ENCODE measurements at regions not wholly inside any gene's neighbourhood (a gene's known extent, or its start where the extent isn't known, plus 50 kb on each side); places are given as distances from the start of the nearest gene placed in this dataset.
A peak's percentile ranks its signal among the peaks of the same experiment; 100 is the strongest.

DNA sequence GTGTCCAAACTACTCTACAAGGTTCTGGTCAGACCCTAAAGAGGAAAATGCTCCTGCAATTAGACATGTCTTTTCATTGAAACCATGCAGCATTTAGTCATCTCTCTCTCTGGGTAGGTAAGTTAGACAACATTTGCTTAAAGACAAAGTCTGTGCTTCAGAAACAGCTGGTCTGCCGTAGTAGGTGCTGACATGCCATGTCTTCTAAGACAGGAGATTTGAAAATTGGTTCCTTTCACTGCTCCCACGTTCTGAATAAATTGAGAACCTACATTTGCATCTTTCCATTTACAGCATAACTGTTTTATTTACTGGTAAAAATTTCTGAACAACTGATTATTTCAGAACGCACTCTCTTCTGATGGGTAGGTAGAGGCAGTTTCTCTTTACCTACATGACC is 494.0 kb downstream of the EFNB2 start:
- no peaks in the 10 kb centered on the region for H3K36me3 ChIP-seq (ENCODE audit: low read depth, missing control alignments)
- TF ChIP-seq, protein P1, sequence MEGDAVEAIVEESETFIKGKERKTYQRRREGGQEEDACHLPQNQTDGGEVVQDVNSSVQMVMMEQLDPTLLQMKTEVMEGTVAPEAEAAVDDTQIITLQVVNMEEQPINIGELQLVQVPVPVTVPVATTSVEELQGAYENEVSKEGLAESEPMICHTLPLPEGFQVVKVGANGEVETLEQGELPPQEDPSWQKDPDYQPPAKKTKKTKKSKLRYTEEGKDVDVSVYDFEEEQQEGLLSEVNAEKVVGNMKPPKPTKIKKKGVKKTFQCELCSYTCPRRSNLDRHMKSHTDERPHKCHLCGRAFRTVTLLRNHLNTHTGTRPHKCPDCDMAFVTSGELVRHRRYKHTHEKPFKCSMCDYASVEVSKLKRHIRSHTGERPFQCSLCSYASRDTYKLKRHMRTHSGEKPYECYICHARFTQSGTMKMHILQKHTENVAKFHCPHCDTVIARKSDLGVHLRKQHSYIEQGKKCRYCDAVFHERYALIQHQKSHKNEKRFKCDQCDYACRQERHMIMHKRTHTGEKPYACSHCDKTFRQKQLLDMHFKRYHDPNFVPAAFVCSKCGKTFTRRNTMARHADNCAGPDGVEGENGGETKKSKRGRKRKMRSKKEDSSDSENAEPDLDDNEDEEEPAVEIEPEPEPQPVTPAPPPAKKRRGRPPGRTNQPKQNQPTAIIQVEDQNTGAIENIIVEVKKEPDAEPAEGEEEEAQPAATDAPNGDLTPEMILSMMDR (IDR thresholded peaks at IDR 0.05) = no peak
- TF ChIP-seq POLR2A (IDR thresholded peaks at IDR 0.05) = no peak
- no peak overlapping the region for H3K27ac ChIP-seq
- intact Hi-C loops (cut with DNase I; ENCODE audit: low total_unique reads) = no loop called here
- no peak for DNase-seq
- H3K4me3 ChIP-seq = no peak overlapping the region
- H3K9me3 ChIP-seq = no peaks in the 10 kb centered on the region
- H3K4me1 ChIP-seq = no peaks in the 10 kb centered on the region
- no peaks in the 10 kb centered on the region for H3K27me3 ChIP-seq
- WGBS, 2 donors = 86 to 91% methylated on average over 3 of the region's 3 CpGs

DNA sequence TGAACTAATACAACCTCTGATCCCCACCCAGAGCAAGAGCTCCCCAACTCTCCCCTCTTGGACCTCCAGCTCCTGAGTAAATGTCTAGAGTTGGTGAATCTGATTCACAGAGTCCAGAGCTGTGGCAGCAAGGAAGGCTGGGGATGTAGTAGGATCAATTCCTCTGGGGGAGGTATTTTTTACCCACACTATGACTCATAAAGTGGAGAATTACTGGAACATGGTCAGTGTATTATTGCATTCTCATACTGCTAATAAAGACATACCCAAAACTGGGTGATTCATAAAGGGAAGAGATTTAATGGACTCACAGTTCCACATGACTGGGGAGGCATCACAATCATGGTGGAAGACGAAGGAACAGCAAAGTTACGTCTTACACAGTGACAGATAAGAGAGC is 496.7 kb downstream of the EFNB2 start:
- Histone ChIP-seq H3K4me1 (no peaks in the 10 kb centered on the region), H3K36me3 (ENCODE audit: low read depth, missing control alignments) (no peaks in the 10 kb centered on the region), H3K27ac (no peak overlapping the region), H3K27me3 (no peaks in the 10 kb centered on the region), H3K9me3 (no peaks in the 10 kb centered on the region), H3K4me3 (no peak overlapping the region)
- no peak for DNase-seq
- 63 to 86% methylated on average over 2 of the region's 2 CpGs for WGBS, 2 donors
- intact Hi-C loops (cut with DNase I; ENCODE audit: low total_unique reads) = no loop called here
- TF ChIP-seq, protein P1 (IDR thresholded peaks at IDR 0.05) = no peak
- TF ChIP-seq POLR2A (IDR thresholded peaks at IDR 0.05) = no peak

DNA sequence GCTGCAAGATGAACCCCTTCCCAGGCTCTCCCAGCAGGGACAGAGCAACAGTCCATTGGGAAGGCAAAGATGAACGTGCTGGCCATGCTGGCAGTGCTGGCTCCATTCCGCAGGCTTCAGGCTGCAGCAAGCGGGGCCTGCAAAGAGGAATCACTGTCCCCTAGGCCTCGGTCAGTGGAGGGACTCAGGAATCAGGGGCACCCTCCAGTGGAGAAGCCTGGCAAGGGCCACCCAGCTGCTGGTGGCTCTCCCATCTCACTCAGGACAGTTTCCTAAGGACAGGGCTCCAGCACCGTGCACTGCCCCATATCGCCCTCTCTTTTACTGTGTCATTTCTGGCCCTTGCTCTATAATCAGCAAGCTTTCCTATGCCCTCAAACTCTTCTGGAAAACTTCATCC is 498.6 kb downstream of the EFNB2 start:
- TF ChIP-seq POLR2A (IDR thresholded peaks at IDR 0.05) = no peak
- TF ChIP-seq, protein P1 (IDR thresholded peaks at IDR 0.05) = no peak
- no peaks in the 10 kb centered on the region for H3K36me3 ChIP-seq (ENCODE audit: low read depth, missing control alignments)
- intact Hi-C loops (cut with DNase I; ENCODE audit: low total_unique reads) = no loop called here
- H3K4me3 ChIP-seq = no peak overlapping the region
- H3K4me1 ChIP-seq = no peaks in the 10 kb centered on the region
- 70 to 93% methylated on average over 3 to 6 of the region's 6 CpGs for WGBS, 2 donors
- no peaks in the 10 kb centered on the region for H3K27me3 ChIP-seq
- no peak overlapping the region for H3K27ac ChIP-seq
- H3K9me3 ChIP-seq = no peaks in the 10 kb centered on the region
- DNase-seq = peak; percentile 45

DNA sequence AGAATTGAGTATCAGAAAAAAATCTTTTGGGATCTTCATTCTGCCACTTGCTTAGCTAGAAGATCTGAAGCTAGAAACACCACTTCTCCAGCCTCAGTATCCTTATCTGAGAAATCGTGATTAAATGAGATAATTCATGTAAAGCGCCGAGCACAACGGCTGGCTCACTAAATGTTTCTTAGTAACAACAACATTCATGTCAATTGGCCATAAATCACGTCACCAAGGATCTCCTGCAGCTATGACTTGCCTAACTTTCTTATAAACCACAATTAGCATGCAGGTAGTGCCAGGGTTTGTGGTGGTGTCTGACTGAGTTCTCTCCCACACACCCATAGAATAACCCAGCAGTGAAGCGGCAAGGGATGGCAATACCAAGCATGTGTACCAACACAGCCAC is 501.3 kb downstream of the EFNB2 start:
- WGBS, 2 donors = 53 to 61% methylated on average over 6 of the region's 6 CpGs
- intact Hi-C loops (cut with DNase I; ENCODE audit: low total_unique reads) = no loop called here
- no peak for DNase-seq
- no peaks in the 10 kb centered on the region for H3K36me3 ChIP-seq (ENCODE audit: low read depth, missing control alignments)
- H3K4me1 ChIP-seq = no peaks in the 10 kb centered on the region
- H3K9me3 ChIP-seq = no peaks in the 10 kb centered on the region
- no peak overlapping the region for H3K27ac ChIP-seq
- TF ChIP-seq, protein P1 (IDR thresholded peaks at IDR 0.05) = no peak
- no peak for TF ChIP-seq POLR2A (IDR thresholded peaks at IDR 0.05)
- no peak overlapping the region for H3K4me3 ChIP-seq
- H3K27me3 ChIP-seq = no peaks in the 10 kb centered on the region

DNA sequence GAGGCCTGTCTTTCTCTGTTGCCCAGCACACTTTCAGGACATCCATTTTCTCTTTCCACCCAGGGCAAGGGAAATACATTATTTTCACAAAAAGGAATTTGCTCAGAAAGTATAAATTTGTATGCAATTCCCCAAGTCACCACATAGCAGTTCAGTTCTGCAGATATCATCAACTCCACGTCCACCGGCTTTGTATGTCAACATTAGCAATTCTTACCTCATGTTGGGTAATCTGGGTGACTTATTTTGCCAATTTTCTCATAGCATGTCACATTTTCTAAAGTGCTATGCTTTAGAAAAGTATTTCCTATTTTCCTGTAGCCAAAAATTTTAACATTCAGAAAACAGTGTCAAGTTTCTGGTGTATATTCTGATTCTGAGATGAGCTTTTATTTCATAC is 501.8 kb downstream of the EFNB2 start:
- Histone ChIP-seq H3K9me3 (no peaks in the 10 kb centered on the region), H3K4me3 (no peak overlapping the region), H3K27me3 (no peaks in the 10 kb centered on the region), H3K4me1 (no peaks in the 10 kb centered on the region), H3K27ac (no peak overlapping the region), H3K36me3 (ENCODE audit: low read depth, missing control alignments) (no peaks in the 10 kb centered on the region)
- TF ChIP-seq, protein P1 (IDR thresholded peaks at IDR 0.05) = peak in 2 of 3 experiments; percentile 29 to 35
- no peak for TF ChIP-seq POLR2A (IDR thresholded peaks at IDR 0.05)
- intact Hi-C loops (cut with DNase I; ENCODE audit: low total_unique reads) = no loop called here
- no peak for DNase-seq
- 47 to 49% methylated on average over 2 of the region's 2 CpGs for WGBS, 2 donors
